H9 (cell line): ENCODE measurements at regions not wholly inside any gene's neighbourhood (a gene's known extent, or its start where the extent isn't known, plus 50 kb on each side); places are given as distances from the start of the nearest gene placed in this dataset.

Experiments
- DNase-seq: peaks from one replicate; pipeline ENCODE4 v3.0.0-alpha.2; 2017
- H2AFZ ChIP-seq: one replicate; pipeline ENCODE4 v1.6.1; 2013; ENCODE audit warnings: mild to moderate bottlenecking, low read length, control low read depth, moderate library complexity
- H2AK5ac ChIP-seq: 2 replicates; pipeline ENCODE4 v1.6.1; 2013; ENCODE audit warnings: low read length, control low read depth, mixed read lengths; ENCODE audit not compliant: insufficient read length
- H2BK120ac ChIP-seq: one replicate; pipeline ENCODE4 v1.6.1; 2013; ENCODE audit warnings: low read depth, mild to moderate bottlenecking, low read length, control low read depth, inconsistent platforms; ENCODE audit not compliant: poor library complexity, severe bottlenecking
- H2BK12ac ChIP-seq: 2 replicates; pipeline ENCODE4 v1.6.1; 2013; ENCODE audit warnings: low read length, control low read depth, mixed read lengths, low read depth; ENCODE audit not compliant: insufficient read length
- H2BK15ac ChIP-seq: 2 replicates; pipeline ENCODE4 v1.6.1; 2013; ENCODE audit warnings: low read depth, low read length, control low read depth
- H2BK20ac ChIP-seq: one replicate; pipeline ENCODE4 v1.6.1; 2013; ENCODE audit warnings: low read depth, mild to moderate bottlenecking, low read length, control low read depth, inconsistent platforms; ENCODE audit not compliant: poor library complexity, severe bottlenecking
- H2BK5ac ChIP-seq: 2 replicates; pipeline ENCODE4 v1.6.1; 2013; ENCODE audit warnings: low read length, control low read depth, mixed read lengths; ENCODE audit not compliant: insufficient read length
- H3K14ac ChIP-seq: 2 replicates; pipeline ENCODE4 v1.6.1; 2013; ENCODE audit warnings: low read length, control low read depth; ENCODE audit not compliant: insufficient read depth
- H3K18ac ChIP-seq: 2 replicates; pipeline ENCODE4 v1.6.1; 2013; ENCODE audit warnings: low read depth, mild to moderate bottlenecking, mixed read lengths, low read length, control low read depth; ENCODE audit not compliant: insufficient read length
- H3K23ac ChIP-seq: 2 replicates; pipeline ENCODE4 v1.6.1; 2013; ENCODE audit warnings: low read length, control low read depth, mixed read lengths, low read depth; ENCODE audit not compliant: insufficient read length
- H3K23me2 ChIP-seq: 2 replicates; pipeline ENCODE4 v1.6.1; 2013; ENCODE audit warnings: low read depth, mild to moderate bottlenecking, mixed read lengths, low read length, control low read depth; ENCODE audit not compliant: insufficient read length, poor library complexity, severe bottlenecking
- H3K27ac ChIP-seq: 2 replicates; pipeline ENCODE4 v1.5.1; 2013; ENCODE audit warnings: low read length, control low read depth, mixed read lengths, low read depth; ENCODE audit not compliant: insufficient read length
- H3K27me3 ChIP-seq: 2 replicates; pipeline ENCODE4 v1.6.1; 2013; ENCODE audit warnings: low read length, control low read depth, inconsistent platforms; ENCODE audit not compliant: insufficient read depth
- H3K4ac ChIP-seq: 2 replicates; pipeline ENCODE4 v1.6.1; 2013; ENCODE audit warnings: low read depth, mild to moderate bottlenecking, control low read depth, inconsistent platforms, low read length, moderate library complexity
- H3K4me1 ChIP-seq: 2 replicates; pipeline ENCODE4 v1.6.1; 2013; ENCODE audit warnings: low read length, control low read depth, inconsistent platforms; ENCODE audit not compliant: insufficient read depth
- H3K4me2 ChIP-seq: 2 replicates; pipeline ENCODE4 v1.6.1; 2013; ENCODE audit warnings: low read length, control low read depth, mixed read lengths; ENCODE audit not compliant: insufficient read length, insufficient read depth
- H3K56ac ChIP-seq: 2 replicates; pipeline ENCODE4 v1.6.1; 2013; ENCODE audit warnings: low read depth, mild to moderate bottlenecking, mixed read lengths, low read length, control low read depth; ENCODE audit not compliant: insufficient read length
- H3K79me1 ChIP-seq: 2 replicates; pipeline ENCODE4 v1.6.1; 2013; ENCODE audit warnings: low read depth, mild to moderate bottlenecking, moderate library complexity, low read length, control low read depth, inconsistent platforms; ENCODE audit not compliant: insufficient read depth, poor library complexity, severe bottlenecking
- H3K79me2 ChIP-seq: 2 replicates; pipeline ENCODE4 v1.6.1; 2013; ENCODE audit warnings: low read length, control low read depth, inconsistent platforms; ENCODE audit not compliant: insufficient read depth
- H3K9ac ChIP-seq: 2 replicates; pipeline ENCODE4 v1.6.1; 2013; ENCODE audit warnings: low read length, control low read depth, mixed read lengths; ENCODE audit not compliant: insufficient read length; ENCODE audit errors: extremely low read depth
- H3K9me3 ChIP-seq: one replicate; pipeline ENCODE4 v1.6.1; 2013; ENCODE audit warnings: low read depth, low read length, inconsistent platforms; ENCODE audit not compliant: control insufficient read depth
- H3T11ph ChIP-seq: one replicate; pipeline ENCODE4 v1.6.1; 2013; ENCODE audit warnings: mild to moderate bottlenecking, low read length, control low read depth, inconsistent platforms
- H4K20me1 ChIP-seq: one replicate; pipeline ENCODE4 v1.6.1; 2013; ENCODE audit not compliant: control insufficient read depth, insufficient read length, insufficient read depth
- H4K5ac ChIP-seq: 2 replicates; pipeline ENCODE4 v1.6.1; 2013; ENCODE audit warnings: low read depth, mild to moderate bottlenecking, mixed read lengths, low read length, control low read depth; ENCODE audit not compliant: insufficient read length
- H4K8ac ChIP-seq: replicated peaks from 2 replicates; pipeline ENCODE4 v1.6.1; 2013; ENCODE audit warnings: low read length, control low read depth, mixed read lengths, low read depth; ENCODE audit not compliant: insufficient read length
- H4K91ac ChIP-seq: 2 replicates; pipeline ENCODE4 v1.6.1; 2013; ENCODE audit warnings: low read depth, mild to moderate bottlenecking, moderate library complexity, mixed read lengths, low read length, control low read depth; ENCODE audit not compliant: insufficient read length
- H3K27ac Mint-ChIP-seq, 3 experiments: 2 replicates in 2 of 3; 3 replicates in 1 of 3; pipeline ENCODE4 v1.8.0; 2020 to 2021; ENCODE audit warnings: mixed read lengths in 3 of 3, mild to moderate bottlenecking in 1 of 3, moderate library complexity in 1 of 3
- H3K27me3 Mint-ChIP-seq: 2 replicates; pipeline ENCODE4 v1.8.0; 2021; ENCODE audit warnings: low read depth, mild to moderate bottlenecking, moderate library complexity, mixed read lengths
- H3K36me3 Mint-ChIP-seq, 3 experiments: 2 replicates in 2 of 3; 3 replicates in 1 of 3; pipeline ENCODE4 v1.8.0; 2020 to 2021; ENCODE audit warnings: low read depth in 3 of 3, mixed read lengths in 3 of 3; ENCODE audit not compliant: insufficient read depth in 1 of 3
- H3K4me1 Mint-ChIP-seq, 2 experiments: 2 replicates each; pipeline ENCODE4 v1.8.0; 2020; ENCODE audit warnings: mixed read lengths in 2 of 2
- H3K4me3 Mint-ChIP-seq, 2 experiments: 2 replicates in 1 of 2; 3 replicates in 1 of 2; pipeline ENCODE4 v1.8.0; 2020 to 2021; ENCODE audit warnings: mild to moderate bottlenecking in 2 of 2, mixed read lengths in 2 of 2, moderate library complexity in 1 of 2
- H3K9me3 Mint-ChIP-seq, 2 experiments: 2 replicates in 1 of 2; 3 replicates in 1 of 2; pipeline ENCODE4 v1.8.0; 2020; ENCODE audit warnings: mild to moderate bottlenecking in 2 of 2, mixed read lengths in 2 of 2, moderate library complexity in 1 of 2
- WGBS: extraction: QIAGEN DNeasy Blood & Tissue Kit; methylation state at CpG from one replicate; pipeline ENCODE4 v1.1.7; 2013; ENCODE audit warnings: missing lambda C conversion rate, low lambda C conversion rate, mixed read lengths; ENCODE audit not compliant: insufficient read length; ENCODE audit errors: extremely low coverage; 5-methylcytosine and 5-hydroxymethylcytosine counted together
- TF ChIP-seq, protein P1 (sequence below): fragments of 200-600 bp; sonication (generic); conservative IDR thresholded peaks from 3 replicates; pipeline ENCODE4 v1.8.0; 2021; ENCODE audit warnings: antibody characterized with exemption, mild to moderate bottlenecking

DNA sequence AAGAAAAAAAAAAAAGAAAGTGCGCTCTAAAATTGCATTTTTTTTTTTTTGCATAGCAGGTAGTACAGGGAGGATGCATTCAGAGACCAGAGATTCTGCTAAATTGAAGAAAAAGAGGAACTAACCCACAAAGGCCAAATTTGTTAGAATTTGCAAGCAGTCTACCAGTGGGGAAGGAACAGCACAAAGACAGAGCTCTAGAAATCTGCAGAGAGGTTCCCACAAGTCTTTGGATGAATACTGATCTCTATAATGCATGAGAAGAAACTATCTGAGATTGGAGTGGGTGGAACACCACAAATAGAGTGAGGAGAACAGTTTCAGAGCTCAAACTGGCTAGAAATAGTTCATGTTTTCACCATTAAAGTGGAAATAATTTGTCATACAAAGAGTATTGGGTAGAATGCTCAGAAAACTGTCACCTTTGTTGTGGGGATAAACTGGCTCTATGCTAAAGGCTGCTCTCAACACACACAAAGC lies 79.6 kb upstream of the AHI1 start:
- no peak overlapping the region for H3K14ac ChIP-seq
- H2BK120ac ChIP-seq = no peak overlapping the region
- H3K56ac ChIP-seq = no peak overlapping the region
- no peak overlapping the region for H3K4ac ChIP-seq
- H2AFZ ChIP-seq = no peak overlapping the region
- Mint-ChIP-seq H3K27ac (0 out of 7 replicates have a peak overlapping the region, but pooled peaks of 1 of the 3 experiments have one; percentile 78), H3K27me3 (no peaks in the 10 kb centered on the region), H3K4me1 (peaks cover 21 to 22% of the 10 kb centered on the region in 2 experiments), H3K9me3 (no peaks in the 10 kb centered on the region), H3K4me3 (no peak overlapping the region), H3K36me3 (no peaks in the 10 kb centered on the region; a peak in 1 of 7 replicates)
- no peak overlapping the region for H3T11ph ChIP-seq
- H4K91ac ChIP-seq = no peak overlapping the region
- no peaks in the 10 kb centered on the region for H3K27me3 ChIP-seq
- H3K18ac ChIP-seq = no peak overlapping the region
- H3K23ac ChIP-seq = no peak overlapping the region
- no peak overlapping the region for H3K27ac ChIP-seq
- H3K4me2 ChIP-seq = no peak overlapping the region
- H4K20me1 ChIP-seq = no peaks in the 10 kb centered on the region
- no peaks in the 10 kb centered on the region for H3K79me2 ChIP-seq
- DNase-seq = no peak
- no peaks in the 10 kb centered on the region for H3K23me2 ChIP-seq
- H3K4me1 ChIP-seq = peaks cover 5% of the 10 kb centered on the region; the same call in 1 of the 2 replicates
- no peak overlapping the region for H2BK15ac ChIP-seq
- H2BK12ac ChIP-seq = no peak overlapping the region
- no peak overlapping the region for H4K8ac ChIP-seq
- H3K79me1 ChIP-seq = no peaks in the 10 kb centered on the region
- H2BK20ac ChIP-seq = no peak overlapping the region
- no CpG with 5 or more reads among the region's 1 CpG for WGBS
- TF ChIP-seq, protein P1, sequence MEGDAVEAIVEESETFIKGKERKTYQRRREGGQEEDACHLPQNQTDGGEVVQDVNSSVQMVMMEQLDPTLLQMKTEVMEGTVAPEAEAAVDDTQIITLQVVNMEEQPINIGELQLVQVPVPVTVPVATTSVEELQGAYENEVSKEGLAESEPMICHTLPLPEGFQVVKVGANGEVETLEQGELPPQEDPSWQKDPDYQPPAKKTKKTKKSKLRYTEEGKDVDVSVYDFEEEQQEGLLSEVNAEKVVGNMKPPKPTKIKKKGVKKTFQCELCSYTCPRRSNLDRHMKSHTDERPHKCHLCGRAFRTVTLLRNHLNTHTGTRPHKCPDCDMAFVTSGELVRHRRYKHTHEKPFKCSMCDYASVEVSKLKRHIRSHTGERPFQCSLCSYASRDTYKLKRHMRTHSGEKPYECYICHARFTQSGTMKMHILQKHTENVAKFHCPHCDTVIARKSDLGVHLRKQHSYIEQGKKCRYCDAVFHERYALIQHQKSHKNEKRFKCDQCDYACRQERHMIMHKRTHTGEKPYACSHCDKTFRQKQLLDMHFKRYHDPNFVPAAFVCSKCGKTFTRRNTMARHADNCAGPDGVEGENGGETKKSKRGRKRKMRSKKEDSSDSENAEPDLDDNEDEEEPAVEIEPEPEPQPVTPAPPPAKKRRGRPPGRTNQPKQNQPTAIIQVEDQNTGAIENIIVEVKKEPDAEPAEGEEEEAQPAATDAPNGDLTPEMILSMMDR = no peak
- H2AK5ac ChIP-seq = no peak overlapping the region
- H3K9me3 ChIP-seq = no peaks in the 10 kb centered on the region
- no peak overlapping the region for H2BK5ac ChIP-seq
- H4K5ac ChIP-seq = no peak overlapping the region
- no peak overlapping the region for H3K9ac ChIP-seq
